ENCODE measurements at regions not wholly inside any gene's neighbourhood (a gene's known extent, or its start where the extent isn't known, plus 50 kb on each side); places are given as distances from the start of the nearest gene placed in this dataset.

GRCh38 chr6:40286721-40287120 is 300.4 kb downstream of the LRFN2 start:
- Mint-ChIP-seq H3K4me1 (ENCODE audit: low read depth, unreplicated experiment) (peaks cover 4% of the 10 kb centered on the region), H3K4me3 (ENCODE audit: unreplicated experiment) (no peak overlapping the region), H3K27me3 (ENCODE audit: unreplicated experiment) (no peaks in the 10 kb centered on the region), H3K36me3 (ENCODE audit: unreplicated experiment) (peaks cover 4% of the 10 kb centered on the region), H3K9me3 (ENCODE audit: unreplicated experiment) (peaks cover 3% of the 10 kb centered on the region), H3K27ac (ENCODE audit: unreplicated experiment) (no peak overlapping the region)
- no peak for DNase-seq
- TF ChIP-seq CTCF (IDR thresholded peaks at IDR 0.05; ENCODE audit: partially characterized antibody, unreplicated experiment): no peak

GRCh38 chr6:40285996-40286395 is 301.2 kb downstream of the LRFN2 start:
- H3K4me3 Mint-ChIP-seq (ENCODE audit: unreplicated experiment): no peak overlapping the region
- TF ChIP-seq CTCF (IDR thresholded peaks at IDR 0.05; ENCODE audit: partially characterized antibody, unreplicated experiment): no peak
- no peaks in the 10 kb centered on the region for H3K27me3 Mint-ChIP-seq (ENCODE audit: unreplicated experiment)
- no peak overlapping the region for H3K27ac Mint-ChIP-seq (ENCODE audit: unreplicated experiment)
- no peak for DNase-seq
- peaks cover 4% of the 10 kb centered on the region for H3K4me1 Mint-ChIP-seq (ENCODE audit: low read depth, unreplicated experiment)
- H3K9me3 Mint-ChIP-seq (ENCODE audit: unreplicated experiment): peaks cover 3% of the 10 kb centered on the region
- peaks cover 4% of the 10 kb centered on the region for H3K36me3 Mint-ChIP-seq (ENCODE audit: unreplicated experiment)

GRCh38 chr6:40285535-40285934 is 301.6 kb downstream of the LRFN2 start:
- no peak overlapping the region for H3K4me3 Mint-ChIP-seq (ENCODE audit: unreplicated experiment)
- H3K27ac Mint-ChIP-seq (ENCODE audit: unreplicated experiment): no peak overlapping the region
- H3K36me3 Mint-ChIP-seq (ENCODE audit: unreplicated experiment): peaks cover 4% of the 10 kb centered on the region
- no peaks in the 10 kb centered on the region for H3K27me3 Mint-ChIP-seq (ENCODE audit: unreplicated experiment)
- no peak for DNase-seq
- H3K9me3 Mint-ChIP-seq (ENCODE audit: unreplicated experiment): peaks cover 3% of the 10 kb centered on the region
- peaks cover 4% of the 10 kb centered on the region for H3K4me1 Mint-ChIP-seq (ENCODE audit: low read depth, unreplicated experiment)
- no peak for TF ChIP-seq CTCF (IDR thresholded peaks at IDR 0.05; ENCODE audit: partially characterized antibody, unreplicated experiment)

- no peak for DNase-seq
- H3K36me3 Mint-ChIP-seq (ENCODE audit: unreplicated experiment): peaks cover 4% of the 10 kb centered on the region
- H3K9me3 Mint-ChIP-seq (ENCODE audit: unreplicated experiment): peaks cover 5% of the 10 kb centered on the region
- H3K27ac Mint-ChIP-seq (ENCODE audit: unreplicated experiment): no peak overlapping the region
- TF ChIP-seq CTCF (IDR thresholded peaks at IDR 0.05; ENCODE audit: partially characterized antibody, unreplicated experiment): no peak
- H3K27me3 Mint-ChIP-seq (ENCODE audit: unreplicated experiment): no peaks in the 10 kb centered on the region
- H3K4me3 Mint-ChIP-seq (ENCODE audit: unreplicated experiment): no peak overlapping the region
- peaks cover 4% of the 10 kb centered on the region for H3K4me1 Mint-ChIP-seq (ENCODE audit: low read depth, unreplicated experiment)
These were observed 304.2 kb downstream of the LRFN2 start for GRCh38 chr6:40282986-40283385.

GRCh38 chr6:40281402-40281801 is 305.8 kb downstream of the LRFN2 start:
- Mint-ChIP-seq H3K9me3 (ENCODE audit: unreplicated experiment) (peaks cover 5% of the 10 kb centered on the region), H3K27ac (ENCODE audit: unreplicated experiment) (no peak overlapping the region), H3K4me3 (ENCODE audit: unreplicated experiment) (no peak overlapping the region), H3K27me3 (ENCODE audit: unreplicated experiment) (peaks cover 2% of the 10 kb centered on the region), H3K36me3 (ENCODE audit: unreplicated experiment) (peaks cover 4% of the 10 kb centered on the region), H3K4me1 (ENCODE audit: low read depth, unreplicated experiment) (peaks cover 6% of the 10 kb centered on the region)
- no peak for TF ChIP-seq CTCF (IDR thresholded peaks at IDR 0.05; ENCODE audit: partially characterized antibody, unreplicated experiment)
- DNase-seq: no peak
